Fibroblast of peridontal ligament (primary cell): ENCODE measurements at regions not wholly inside any gene's neighbourhood (a gene's known extent, or its start where the extent isn't known, plus 50 kb on each side); places are given as distances from the start of the nearest gene placed in this dataset.

ENCODE experiments used
- DNase-seq: peaks from one replicate; pipeline ENCODE4 v3.0.0-alpha.2; 2010; ENCODE audit errors: extremely low read depth

DNA sequence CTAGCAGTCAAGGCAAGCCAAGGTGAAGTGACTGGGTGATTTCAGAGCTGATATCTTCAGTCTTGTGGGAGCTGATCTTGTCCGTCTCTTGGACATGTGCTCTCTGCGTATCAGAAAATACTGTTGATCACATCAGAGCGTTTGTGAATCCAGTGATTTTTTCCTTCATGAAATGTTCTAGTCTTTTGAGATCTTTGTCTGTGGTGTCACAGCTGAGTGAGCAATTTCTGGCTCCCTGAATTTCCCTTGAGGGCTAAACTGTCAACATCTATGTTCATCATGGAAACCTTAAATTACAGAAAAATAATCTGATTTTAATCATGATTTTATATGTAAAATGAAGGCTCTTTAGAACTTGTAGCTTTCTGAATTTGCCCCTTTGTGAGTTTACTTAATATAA lies 432.0 kb downstream of the CCDC85A start:
- no peak for DNase-seq

DNA sequence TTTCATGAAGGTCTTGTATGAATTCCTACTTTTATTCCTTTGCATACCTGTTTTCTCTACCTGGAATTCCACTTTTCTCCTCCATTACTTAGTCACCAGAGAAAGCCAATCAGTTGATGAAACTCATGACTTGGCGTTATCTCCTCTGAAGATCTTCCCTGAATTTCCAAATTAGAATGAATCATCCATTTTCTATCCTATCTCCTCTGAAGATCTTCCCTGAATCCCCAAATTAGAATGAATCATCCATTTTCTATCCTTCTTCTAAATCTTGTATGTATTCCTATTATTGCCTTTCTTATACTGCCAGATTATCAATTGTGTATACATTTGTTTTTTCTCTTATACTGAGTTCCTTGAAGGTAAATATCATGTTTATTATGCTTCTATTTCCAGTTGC lies 440.4 kb downstream of the CCDC85A start:
- DNase-seq: no peak

DNA sequence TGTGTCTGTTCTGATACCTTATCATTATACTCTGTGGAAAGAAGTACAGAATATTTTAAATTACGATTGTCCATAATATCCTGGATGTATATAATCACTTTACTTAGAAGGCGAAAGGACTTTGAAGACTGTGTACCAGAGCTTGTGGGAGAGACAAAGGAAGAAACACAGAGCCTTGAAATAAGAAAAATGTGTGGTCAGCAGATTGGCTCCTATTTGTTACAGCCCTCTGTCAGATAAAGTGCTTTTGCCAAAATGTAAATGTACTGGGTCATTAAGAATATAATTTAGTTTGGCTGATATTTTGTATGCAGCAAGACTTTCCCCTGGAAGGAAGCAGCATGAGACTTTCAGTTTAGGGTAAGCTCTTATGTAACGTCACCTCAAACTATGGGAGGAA lies 443.1 kb downstream of the CCDC85A start:
- DNase-seq: no peak

DNA sequence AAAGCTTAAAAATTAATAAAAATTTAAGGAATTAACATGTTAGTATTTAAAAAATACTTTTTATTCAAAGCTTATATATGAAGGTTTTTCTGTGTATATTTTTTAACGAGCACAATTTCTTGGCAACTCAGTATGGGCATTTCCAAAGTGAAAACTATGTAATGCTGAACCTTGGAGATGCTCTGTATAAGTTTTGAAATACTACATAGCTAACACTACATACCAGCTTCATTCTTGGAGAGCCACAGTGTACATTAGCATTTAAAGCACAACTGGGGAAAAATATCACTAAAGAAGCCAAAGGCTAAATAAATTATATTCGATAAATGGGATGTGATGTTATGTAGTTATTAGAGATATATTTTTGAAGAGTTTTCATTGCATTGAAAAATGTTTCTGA lies 446.5 kb downstream of the CCDC85A start:
- peak; percentile 2 for DNase-seq

DNA sequence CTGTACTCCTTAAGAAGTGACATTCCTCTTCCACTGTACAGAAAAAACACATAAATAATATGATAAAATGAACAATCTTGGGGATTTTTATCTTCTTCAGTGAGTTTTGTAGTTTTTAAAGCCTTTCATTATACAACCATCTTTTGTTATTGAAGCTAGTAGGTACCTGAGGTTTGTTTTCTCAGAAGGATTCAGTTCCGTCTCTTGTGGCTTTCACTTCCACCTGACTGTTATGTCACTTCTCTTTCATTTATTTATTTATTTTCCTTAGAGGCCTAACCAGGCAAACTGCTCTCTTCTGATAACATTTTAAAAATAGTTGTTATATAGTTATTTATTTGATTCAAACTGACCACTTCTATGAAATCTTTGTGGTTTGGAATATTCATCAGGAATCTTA lies 464.2 kb downstream of the CCDC85A start:
- DNase-seq: no peak

DNA sequence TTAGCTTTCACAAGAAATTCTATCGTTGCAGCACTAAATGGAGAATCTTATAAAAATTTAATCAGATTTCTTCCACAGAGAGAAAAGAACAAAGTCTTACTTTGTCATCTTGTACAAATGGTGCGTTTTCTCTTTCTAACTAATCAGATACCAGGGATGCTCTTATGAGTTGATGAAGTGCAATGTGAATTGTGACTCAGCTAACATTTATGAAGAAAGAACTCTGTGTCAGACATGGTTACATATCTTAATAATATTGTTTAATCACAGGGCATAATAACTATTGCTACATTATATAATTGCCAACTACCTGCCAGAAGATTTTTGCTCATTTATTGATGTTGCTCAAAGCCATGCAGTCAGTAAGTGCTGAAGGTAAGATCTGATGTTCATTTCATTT lies 465.0 kb downstream of the CCDC85A start:
- DNase-seq: no peak

DNA sequence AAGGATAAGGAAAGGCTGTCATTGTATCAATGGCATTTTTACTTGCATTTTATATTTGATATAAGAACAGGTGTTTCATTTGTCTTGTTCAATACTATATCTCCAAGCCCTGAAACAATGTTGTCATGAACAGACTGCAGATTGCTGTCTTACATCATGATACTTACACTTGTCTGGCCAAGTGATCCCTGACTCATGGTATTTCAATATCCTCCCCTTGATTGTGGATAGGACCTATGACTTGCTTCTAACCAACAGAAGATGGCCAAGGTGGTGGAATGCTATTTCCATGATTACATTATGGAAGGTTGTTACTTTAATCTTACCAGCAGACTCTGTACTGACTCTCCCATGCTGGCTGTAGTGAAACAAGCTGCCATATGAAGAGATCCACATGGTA lies 471.1 kb downstream of the CCDC85A start:
- DNase-seq: no peak

DNA sequence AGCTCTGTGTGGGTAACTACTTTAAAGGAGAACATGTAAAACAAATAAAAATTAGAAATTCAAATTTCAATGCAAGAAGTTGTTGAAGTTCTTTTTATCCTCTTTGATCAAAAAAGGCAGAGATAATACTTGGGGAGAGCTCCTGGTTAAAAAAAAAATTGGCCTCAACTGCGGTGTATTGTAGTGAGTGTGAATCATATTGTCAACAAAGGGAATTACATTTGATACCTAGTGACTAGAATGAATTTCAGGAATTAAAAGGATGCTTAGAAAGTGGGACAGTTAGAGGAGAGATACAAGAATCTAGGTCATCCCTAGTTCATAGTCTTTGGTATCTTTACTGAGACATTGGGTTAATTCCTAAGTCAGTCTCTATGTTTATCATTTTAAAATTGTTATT lies 473.0 kb downstream of the CCDC85A start:
- DNase-seq: no peak

DNA sequence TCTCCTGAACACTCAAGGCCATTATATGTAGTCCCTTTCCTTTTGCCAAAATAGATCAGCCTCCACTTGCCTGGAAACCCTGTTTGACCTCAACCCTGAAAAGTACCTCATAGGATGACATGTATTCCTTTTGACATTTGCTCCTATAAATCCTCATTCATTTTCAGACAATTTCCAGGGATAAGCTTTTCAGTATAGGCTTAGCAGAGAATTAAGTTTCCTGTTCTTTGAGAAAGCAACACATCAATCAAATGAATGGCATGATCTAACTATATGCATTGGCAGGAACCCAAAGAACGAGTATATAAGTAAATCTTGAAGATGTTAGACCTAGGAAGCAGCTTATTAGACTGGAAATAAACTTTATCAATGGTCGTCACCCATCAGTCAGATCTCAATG lies 483.0 kb downstream of the CCDC85A start:
- DNase-seq: no peak

DNA sequence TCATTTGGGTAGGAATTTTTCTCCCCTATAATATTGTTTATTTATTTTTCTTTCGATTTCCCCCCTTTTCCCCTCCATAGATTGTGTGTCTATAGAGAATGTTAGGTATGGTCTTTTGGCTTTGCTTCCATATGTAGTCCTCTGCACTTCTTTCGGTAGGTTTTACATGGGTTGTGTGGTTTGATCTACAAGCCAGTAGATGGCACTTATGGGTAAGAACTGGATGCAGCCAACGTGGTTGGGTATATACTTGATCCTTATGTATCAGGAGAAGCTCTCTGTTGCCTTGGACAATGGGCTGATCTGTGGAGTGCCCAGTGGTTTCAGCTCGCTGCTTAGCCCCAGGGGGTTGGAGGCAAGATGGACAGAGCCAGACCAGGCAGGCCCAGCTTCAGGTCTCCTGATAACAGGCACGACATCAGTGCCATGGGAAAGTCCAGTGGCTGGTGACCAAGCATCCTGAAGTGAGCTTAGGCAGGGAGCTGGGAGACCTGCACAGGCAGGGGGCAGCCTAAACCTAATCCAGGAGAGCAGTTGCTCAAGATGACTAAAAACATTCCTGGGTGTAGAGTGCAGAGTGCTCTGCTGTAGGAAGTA lies 488.3 kb downstream of the CCDC85A start:
- DNase-seq: peak; percentile 27

DNA sequence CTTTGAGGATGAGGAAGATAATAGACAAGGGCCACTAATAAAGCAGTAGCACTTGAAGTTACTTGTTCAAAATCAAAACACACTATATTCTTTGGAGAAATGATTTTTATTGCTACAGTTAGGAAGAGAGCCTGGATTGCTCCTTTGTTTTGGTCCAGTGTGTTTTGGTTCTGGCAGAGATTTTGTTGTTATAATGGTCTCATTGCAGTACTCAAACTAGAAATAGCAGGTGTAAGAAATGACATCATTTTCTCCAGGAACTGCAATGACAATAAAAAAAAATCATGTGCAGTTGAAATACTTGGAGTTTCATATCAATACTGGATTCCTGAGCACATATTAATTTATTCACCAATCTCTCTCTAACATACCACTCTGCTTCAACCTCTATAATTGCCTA lies 490.3 kb downstream of the CCDC85A start:
- DNase-seq: no peak

DNA sequence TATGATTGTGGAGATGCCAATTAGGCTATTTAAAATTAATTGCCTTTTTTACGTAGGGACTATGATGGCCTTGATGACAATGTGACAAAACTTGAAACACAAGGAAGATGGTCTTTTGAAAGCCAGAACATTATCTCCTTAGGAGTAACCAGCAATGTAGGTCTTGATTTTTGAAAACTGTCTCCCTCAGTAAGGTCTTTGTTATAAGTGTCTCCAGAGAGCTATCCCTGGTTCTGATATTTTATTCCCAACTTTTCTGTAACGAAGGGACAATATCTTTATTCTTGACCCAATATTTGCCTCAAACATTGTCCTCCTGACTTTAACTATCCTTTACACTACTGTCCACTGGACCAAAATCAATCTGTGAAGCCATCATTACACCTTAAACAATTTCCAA lies 493.2 kb downstream of the CCDC85A start:
- DNase-seq: no peak

DNA sequence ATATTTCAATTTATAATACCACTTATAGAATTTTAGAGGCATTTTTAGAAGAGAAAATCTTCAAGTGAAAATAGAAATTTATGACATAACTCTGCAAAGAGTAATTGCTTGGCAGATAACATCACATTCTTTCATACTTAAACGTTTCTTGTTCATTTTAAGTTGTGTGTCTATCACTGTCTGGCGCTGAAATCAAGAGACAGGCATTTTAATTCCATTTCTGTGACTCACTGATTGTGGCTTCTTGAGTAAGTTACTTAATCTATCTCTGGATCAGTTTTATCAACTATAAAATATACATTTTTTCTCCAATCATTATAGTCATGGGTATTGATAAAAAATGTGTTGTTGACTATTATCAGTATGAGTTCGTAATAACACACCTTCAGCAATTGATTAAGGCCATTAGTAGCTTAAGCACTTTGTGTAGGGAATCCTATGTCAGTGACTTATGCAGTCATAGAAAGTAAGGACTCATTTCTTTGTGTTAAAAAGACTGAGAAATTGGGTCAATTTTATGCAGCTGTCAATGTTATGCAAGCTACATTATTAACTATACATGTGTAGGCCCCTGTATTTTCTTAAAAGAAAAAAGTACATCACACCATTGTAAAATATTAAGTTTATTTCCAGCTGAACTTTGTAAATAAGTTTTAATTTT lies 497.3 kb downstream of the CCDC85A start:
- peak; percentile 59 for DNase-seq

DNA sequence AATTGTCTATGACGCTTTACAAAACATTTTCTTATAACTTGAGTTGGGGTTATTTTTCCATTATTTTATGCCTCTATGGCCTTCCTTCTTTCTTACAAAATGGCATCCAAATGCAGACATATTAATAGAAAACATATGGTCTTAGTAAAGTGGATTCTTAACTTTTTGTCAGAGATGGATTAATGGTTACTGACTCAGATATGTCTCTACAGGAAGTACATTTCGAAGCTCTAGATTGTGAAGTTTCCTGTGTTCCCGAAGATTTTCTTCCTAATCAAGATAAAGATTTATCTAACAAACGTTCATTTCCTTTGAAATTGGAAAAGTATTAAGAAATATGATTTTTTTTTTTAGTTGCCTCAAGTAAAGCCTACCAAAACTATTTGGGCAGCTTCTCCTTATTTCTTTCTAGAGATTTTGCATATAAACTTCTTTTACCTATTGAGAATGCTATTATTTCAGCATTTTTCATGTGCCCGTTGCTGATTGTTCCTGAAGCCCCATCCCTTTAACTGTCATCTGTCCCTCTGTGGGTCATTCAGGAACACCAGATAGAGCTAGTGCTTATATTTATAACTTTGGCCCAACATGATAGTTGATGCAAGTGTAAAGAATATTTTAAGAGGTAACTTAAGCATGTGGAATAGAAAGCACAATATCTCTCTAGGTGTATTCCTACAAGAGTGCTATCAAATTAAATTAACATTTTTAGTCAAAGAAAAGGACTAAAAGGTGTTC lies 498.0 kb downstream of the CCDC85A start:
- no peak for DNase-seq

DNA sequence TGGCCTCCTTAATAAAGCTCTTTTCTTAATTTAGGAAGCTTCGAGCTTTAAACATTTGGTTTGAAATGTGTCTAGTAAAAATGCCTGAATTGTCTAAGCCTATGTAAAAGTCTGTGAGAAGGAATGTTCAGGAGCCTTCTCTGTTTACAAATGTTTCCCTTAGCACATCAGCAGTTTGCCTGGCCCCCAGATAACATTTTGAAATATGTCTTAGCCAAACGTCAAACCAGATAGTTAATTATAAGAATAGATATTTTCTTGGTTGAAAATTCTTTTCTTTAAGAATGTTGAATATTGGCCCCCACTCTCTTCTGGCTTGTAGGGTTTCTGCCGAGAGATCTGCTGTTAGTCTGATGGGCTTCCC lies 498.6 kb downstream of the CCDC85A start:
- DNase-seq: no peak

DNA sequence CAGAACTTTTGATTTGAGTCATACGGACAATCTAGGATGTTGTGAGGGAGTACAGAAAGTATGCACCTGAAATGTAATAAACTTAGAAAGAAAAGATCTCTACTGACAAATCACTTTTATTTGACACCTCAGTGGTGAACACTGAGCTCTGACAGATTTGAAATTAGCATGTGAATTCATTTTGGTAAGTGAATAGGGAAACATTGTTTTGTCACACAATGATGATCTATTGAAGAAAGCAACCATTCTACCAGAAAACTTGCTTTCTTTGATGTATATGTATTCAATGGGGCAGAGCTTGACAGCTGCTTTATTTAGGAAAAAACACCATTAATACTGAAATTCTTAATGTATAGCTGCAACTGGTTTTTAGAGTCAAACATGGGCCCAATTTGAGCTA lies 500.5 kb downstream of the CCDC85A start:
- no peak for DNase-seq

DNA sequence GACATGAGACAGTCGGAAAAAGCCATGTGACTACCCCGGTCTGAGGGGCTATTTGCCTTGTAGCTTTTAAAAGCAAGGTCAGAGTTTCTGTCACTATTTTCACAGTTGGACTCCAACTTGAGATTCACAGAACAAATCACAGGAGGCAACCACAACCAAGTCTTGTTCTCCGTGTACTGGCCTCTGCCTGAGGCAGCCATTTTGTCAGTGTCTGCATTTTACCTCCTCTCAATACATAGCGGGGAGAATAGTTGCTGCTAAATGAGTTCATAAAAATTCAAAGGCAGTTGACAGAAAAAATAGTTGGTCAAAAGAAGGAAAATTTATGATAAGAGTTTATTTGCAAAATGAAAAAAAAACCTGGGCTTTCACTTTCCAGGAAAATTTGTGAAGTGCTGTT lies 501.4 kb downstream of the CCDC85A start:
- DNase-seq: no peak

DNA sequence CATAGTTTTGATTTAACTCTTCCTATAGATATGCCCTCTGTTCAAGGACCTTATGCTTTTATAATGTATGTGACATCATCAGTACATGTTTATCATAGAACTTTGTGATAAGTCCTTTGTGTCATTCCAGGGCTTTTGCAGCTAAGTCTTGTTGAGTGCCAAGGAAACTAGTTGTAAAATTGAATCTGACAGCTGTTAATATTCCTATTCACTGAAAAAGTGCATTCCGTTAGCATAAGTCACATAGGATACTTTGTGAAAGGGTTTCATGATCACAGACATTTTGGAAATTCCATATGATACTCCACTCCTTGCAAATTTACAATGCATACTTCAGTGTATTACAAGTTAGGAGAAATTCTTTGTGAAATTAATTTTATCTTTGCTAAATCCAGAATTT lies 503.4 kb downstream of the CCDC85A start:
- no peak for DNase-seq

DNA sequence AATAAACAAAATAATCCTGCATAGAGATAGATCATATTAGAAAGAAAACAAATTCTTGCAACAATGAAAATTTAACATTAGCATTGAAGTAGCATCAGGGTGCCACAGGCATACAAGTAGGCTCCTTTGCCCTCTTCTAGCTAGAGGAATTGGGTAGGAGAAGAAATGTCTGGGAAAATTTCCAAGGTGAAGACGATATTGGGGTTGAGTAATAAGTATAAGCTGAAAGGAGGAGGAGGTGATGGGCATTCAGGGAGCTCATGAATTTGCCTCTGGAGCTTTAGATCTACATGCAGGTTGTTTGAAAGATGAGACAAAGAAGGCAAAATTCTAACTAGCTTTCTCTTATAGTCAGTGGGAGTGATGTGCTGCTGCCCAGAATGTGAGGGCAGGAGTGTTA lies 504.9 kb downstream of the CCDC85A start:
- no peak for DNase-seq

DNA sequence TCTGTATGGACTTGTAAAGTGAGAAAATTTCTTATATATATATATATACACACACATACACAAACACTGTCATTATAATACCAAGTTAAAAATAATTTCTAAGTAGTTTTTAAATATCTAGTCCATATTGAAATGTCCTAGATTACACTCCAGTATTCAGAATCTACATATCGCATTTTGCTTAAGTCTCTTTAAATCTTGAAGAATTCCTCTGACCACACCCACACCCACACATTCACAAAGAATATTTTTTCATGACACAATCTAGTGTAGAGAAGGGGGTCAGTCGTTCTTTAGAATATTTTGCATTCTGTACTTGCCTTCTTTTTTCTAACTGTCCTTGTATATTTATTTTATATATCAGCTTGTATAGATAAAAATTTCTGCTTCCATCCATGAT lies 509.7 kb downstream of the CCDC85A start:
- no peak for DNase-seq

DNA sequence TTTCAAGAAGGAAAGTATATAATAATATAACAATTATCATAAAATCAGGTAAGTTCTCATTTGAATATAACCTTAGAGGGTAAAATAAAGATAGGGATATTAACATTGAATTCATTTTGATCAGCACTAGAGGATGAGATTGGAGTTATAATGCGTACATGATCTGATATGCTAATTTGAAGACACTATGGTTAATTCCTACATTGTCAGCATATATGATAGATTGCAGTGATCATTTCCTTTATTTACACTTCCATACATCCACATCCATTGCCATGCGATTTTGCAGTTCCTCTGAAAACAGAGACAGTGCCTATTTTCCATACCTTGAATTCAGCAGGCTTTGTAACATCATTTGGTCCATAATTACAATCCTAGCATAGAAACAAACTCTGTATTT lies 519.2 kb downstream of the CCDC85A start:
- no peak for DNase-seq

DNA sequence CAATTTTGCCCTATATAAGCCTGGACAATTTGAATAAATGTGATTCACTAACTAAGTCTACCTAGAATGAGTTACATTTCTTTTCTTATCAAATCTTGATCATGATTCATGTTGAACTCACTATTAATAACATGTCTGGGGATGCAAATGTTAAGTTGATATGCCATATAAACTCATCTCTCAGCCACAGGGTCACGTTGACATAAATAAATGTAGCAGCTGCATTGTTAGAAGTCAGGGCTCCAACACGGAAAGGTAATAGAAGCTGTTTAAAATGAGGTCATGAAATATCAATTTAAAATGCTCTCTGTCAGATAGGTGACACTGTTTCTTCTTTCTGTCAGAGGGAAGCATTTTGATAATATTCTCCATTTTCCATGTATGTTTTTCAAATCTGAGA lies 521.9 kb downstream of the CCDC85A start:
- no peak for DNase-seq

DNA sequence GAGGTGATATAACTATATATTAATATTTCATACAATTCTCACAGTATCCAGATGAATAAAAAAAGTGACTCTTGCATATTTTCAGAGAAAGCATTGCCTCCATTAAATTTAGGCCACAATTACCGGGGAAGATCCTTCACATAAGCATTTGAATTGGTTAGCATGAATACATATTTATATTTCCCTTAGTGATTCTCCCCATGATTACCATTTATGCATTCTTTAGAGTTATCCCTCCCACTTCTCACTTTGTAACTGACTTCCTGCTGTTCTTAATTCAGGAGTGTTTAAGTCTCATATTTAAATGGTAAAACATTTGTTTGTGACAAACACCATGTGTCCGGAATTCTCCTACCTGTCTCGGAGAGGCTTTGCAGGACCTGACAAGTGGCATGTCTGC lies 523.4 kb downstream of the CCDC85A start:
- no peak for DNase-seq

DNA sequence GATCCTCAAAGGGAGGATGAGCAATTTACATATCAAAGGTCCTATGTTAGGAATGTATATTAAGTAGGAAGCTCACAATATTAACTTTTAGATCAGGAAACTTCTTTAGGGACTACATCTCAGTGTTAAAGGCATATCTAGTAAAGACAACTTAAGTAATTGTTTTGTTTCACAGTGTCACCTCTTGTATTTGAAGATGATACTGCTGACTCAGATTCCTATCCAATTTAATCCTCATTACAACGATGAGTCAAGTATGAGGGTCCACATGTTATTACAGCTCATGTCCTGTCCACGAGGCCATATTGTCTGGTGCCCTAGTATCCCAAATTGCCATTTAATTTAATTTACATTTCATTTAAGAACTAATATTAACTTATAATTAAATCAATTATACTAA lies 523.9 kb downstream of the CCDC85A start:
- DNase-seq: no peak
